ENCODE measurements at regions not wholly inside any gene's neighbourhood (a gene's known extent, or its start where the extent isn't known, plus 50 kb on each side); places are given as distances from the start of the nearest gene placed in this dataset.

- H3K4me3 ChIP-seq (ENCODE audit: low read depth, low read length), result no peak overlapping the region
- DNase-seq (ENCODE audit: low read depth), result no peak
- no peak for TF ChIP-seq CTCF (IDR thresholded peaks at IDR 0.05; ENCODE audit: insufficient read depth, low read depth, low read length)
These were observed 72.4 kb upstream of the NEIL3 start for GRCh38 chr4:177237291-177237690.

GRCh38 chr4:177239477-177239876 lies 70.2 kb upstream of the NEIL3 start:
- DNase-seq (ENCODE audit: low read depth), result peak; percentile 33
- no peak overlapping the region for H3K4me3 ChIP-seq (ENCODE audit: low read depth, low read length)
- no peak for TF ChIP-seq CTCF (IDR thresholded peaks at IDR 0.05; ENCODE audit: insufficient read depth, low read depth, low read length)

- no peak for TF ChIP-seq CTCF (IDR thresholded peaks at IDR 0.05; ENCODE audit: insufficient read depth, low read depth, low read length)
These were observed 69.8 kb upstream of the NEIL3 start for GRCh38 chr4:177239878-177240277.

GRCh38 chr4:177242651-177243286 lies 66.9 kb upstream of the NEIL3 start:
- no peak for DNase-seq (ENCODE audit: low read depth)
- TF ChIP-seq CTCF (IDR thresholded peaks at IDR 0.05; ENCODE audit: insufficient read depth, low read depth, low read length), result no peak
- no peak overlapping the region for H3K4me3 ChIP-seq (ENCODE audit: low read depth, low read length)

More at GRCh38 chr4:177239878-177240277, 69.8 kb upstream of the NEIL3 start:
- H3K4me3 ChIP-seq (ENCODE audit: low read depth, low read length), result no peak overlapping the region
- DNase-seq (ENCODE audit: low read depth), result no peak

- TF ChIP-seq CTCF (IDR thresholded peaks at IDR 0.05; ENCODE audit: insufficient read depth, low read depth, low read length), result no peak
- H3K4me3 ChIP-seq (ENCODE audit: low read depth, low read length), result no peak overlapping the region
- DNase-seq (ENCODE audit: low read depth), result peak; percentile 44
These were observed 62.8 kb upstream of the NEIL3 start for GRCh38 chr4:177246641-177247584.

GRCh38 chr4:177250056-177250696 lies 59.5 kb upstream of the NEIL3 start:
- H3K4me3 ChIP-seq (ENCODE audit: low read depth, low read length), result no peak overlapping the region
- peak; percentile 100 for TF ChIP-seq CTCF (IDR thresholded peaks at IDR 0.05; ENCODE audit: insufficient read depth, low read depth, low read length)
- DNase-seq (ENCODE audit: low read depth), result peak; percentile 56

All from fibroblast of villous mesenchyme (primary cell).